Right atrium auricular region (tissue), 2 donors: ENCODE measurements at regions not wholly inside any gene's neighbourhood (a gene's known extent, or its start where the extent isn't known, plus 50 kb on each side); places are given as distances from the start of the nearest gene placed in this dataset.

Source experiments
- DNase-seq: peaks from one replicate; pipeline ENCODE4 v3.0.0-alpha.2; 2019; ENCODE audit warnings: low spot score
- H3K27ac ChIP-seq, 2 donors: fragments of 200-600 bp; sonication (generic); 1 replicate in 1 of 2; 2 replicates in 1 of 2; pipeline ENCODE4 v1.5.1; 2016 to 2019
- H3K27me3 ChIP-seq, 2 donors: fragments of 200-600 bp; sonication (generic); one replicate each; pipeline versions ENCODE4 v1.5.1 to v1.6.0; 2017 to 2019
- H3K36me3 ChIP-seq: fragments of 200-600 bp; sonication (generic); one replicate; pipeline ENCODE4 v1.5.1; 2016
- H3K4me1 ChIP-seq, 2 donors: fragments of 200-600 bp; sonication (generic); one replicate each; pipeline versions ENCODE4 v1.5.1 to v1.6.0; 2017 to 2019
- H3K4me3 ChIP-seq, 2 donors: fragments of 200-600 bp; sonication (generic); 1 replicate in 1 of 2; 2 replicates in 1 of 2; pipeline ENCODE4 v1.5.1; 2017 to 2019; ENCODE audit warnings: mild to moderate bottlenecking in 1 of 2, moderate library complexity in 1 of 2
- H3K9me3 ChIP-seq, 2 donors: fragments of 200-600 bp; sonication (generic); one replicate each; pipeline ENCODE4 v1.5.1; 2019
- CTCF ChIP-seq, 2 donors: fragments of 200-600 bp; sonication (generic); IDR thresholded peaks; one replicate each; pipeline ENCODE4 v1.5.1; 2019; ENCODE audit warnings: antibody characterized with exemption in 2 of 2

GRCh38 chr4:24395937-24396336, 188.4 kb downstream of the DHX15 start:
- H3K27ac ChIP-seq = no peak overlapping the region
- no peak for DNase-seq
- no peaks in the 10 kb centered on the region for H3K36me3 ChIP-seq
- no peaks in the 10 kb centered on the region for H3K9me3 ChIP-seq
- H3K27me3 ChIP-seq = no peaks in the 10 kb centered on the region
- TF ChIP-seq CTCF (IDR thresholded peaks at IDR 0.05) = no peak
- no peak overlapping the region for H3K4me3 ChIP-seq
- H3K4me1 ChIP-seq = no peaks in the 10 kb centered on the region

GRCh38 chr4:24394041-24394440, 190.3 kb downstream of the DHX15 start:
- H3K9me3 ChIP-seq = no peaks in the 10 kb centered on the region
- no peaks in the 10 kb centered on the region for H3K4me1 ChIP-seq
- H3K4me3 ChIP-seq = no peak overlapping the region
- H3K27me3 ChIP-seq = no peaks in the 10 kb centered on the region
- DNase-seq = no peak
- TF ChIP-seq CTCF (IDR thresholded peaks at IDR 0.05) = no peak
- H3K27ac ChIP-seq = no peak overlapping the region
- no peaks in the 10 kb centered on the region for H3K36me3 ChIP-seq

GRCh38 chr4:24392613-24393012, 191.7 kb downstream of the DHX15 start:
- H3K4me3 ChIP-seq = no peak overlapping the region
- H3K27ac ChIP-seq = no peak overlapping the region
- TF ChIP-seq CTCF (IDR thresholded peaks at IDR 0.05) = no peak
- no peak for DNase-seq
- no peaks in the 10 kb centered on the region for H3K4me1 ChIP-seq
- H3K36me3 ChIP-seq = no peaks in the 10 kb centered on the region
- H3K27me3 ChIP-seq = no peaks in the 10 kb centered on the region
- H3K9me3 ChIP-seq = no peaks in the 10 kb centered on the region

- Histone ChIP-seq H3K27me3 (no peaks in the 10 kb centered on the region), H3K27ac (no peak overlapping the region), H3K4me3 (no peak overlapping the region), H3K36me3 (no peaks in the 10 kb centered on the region), H3K9me3 (no peaks in the 10 kb centered on the region), H3K4me1 (no peaks in the 10 kb centered on the region)
- no peak for TF ChIP-seq CTCF (IDR thresholded peaks at IDR 0.05)
- DNase-seq = no peak
These were observed 202.0 kb downstream of the DHX15 start for GRCh38 chr4:24382381-24382780.

- Histone ChIP-seq H3K27ac (no peak overlapping the region), H3K4me3 (no peak overlapping the region), H3K4me1 (no peaks in the 10 kb centered on the region), H3K27me3 (no peaks in the 10 kb centered on the region), H3K9me3 (no peaks in the 10 kb centered on the region), H3K36me3 (no peaks in the 10 kb centered on the region)
- no peak for TF ChIP-seq CTCF (IDR thresholded peaks at IDR 0.05)
- no peak for DNase-seq
These were observed 203.2 kb downstream of the DHX15 start for GRCh38 chr4:24380957-24381665.

- no peak for TF ChIP-seq CTCF (IDR thresholded peaks at IDR 0.05)
- Histone ChIP-seq H3K9me3 (no peaks in the 10 kb centered on the region), H3K4me1 (peaks cover 0 to 18% of the 10 kb centered on the region in 2 donors), H3K27ac (no peak overlapping the region), H3K27me3 (no peaks in the 10 kb centered on the region), H3K4me3 (no peak overlapping the region), H3K36me3 (no peaks in the 10 kb centered on the region)
- DNase-seq = no peak
These were observed 210.7 kb downstream of the DHX15 start for GRCh38 chr4:24373704-24374103.
